Adrenal gland (tissue), 9 donors: ENCODE measurements at regions not wholly inside any gene's neighbourhood (a gene's known extent, or its start where the extent isn't known, plus 50 kb on each side); places are given as distances from the start of the nearest gene placed in this dataset.

ENCODE experiments used
- DNase-seq, 7 donors: peaks; one replicate each; pipeline ENCODE4 v3.0.0-alpha.2; 2019 to 2020
- H3K27ac ChIP-seq, 5 donors: fragments of 200-600 bp; sonication (generic) in 4 of 5; 1 replicate in 3 of 5; 2 replicates in 2 of 5; pipeline versions ENCODE4 v1.5.1 to v1.8.0; 2016 to 2020; ENCODE audit warnings: mild to moderate bottlenecking in 1 of 5
- H3K27me3 ChIP-seq: fragments of 200-600 bp; 2 replicates; pipeline ENCODE4 v1.8.0; 2021
- H3K36me3 ChIP-seq, 2 donors: fragments of 200-600 bp; replicated peaks in 1 of 2; 1 replicate in 1 of 2; 2 replicates in 1 of 2; pipeline versions ENCODE4 v1.5.1 to v1.8.0; 2018 to 2022
- H3K4me1 ChIP-seq, 2 donors: fragments of 200-600 bp; replicated peaks in 1 of 2; 1 replicate in 1 of 2; 2 replicates in 1 of 2; pipeline versions ENCODE4 v1.5.1 to v1.8.0; 2018 to 2021
- H3K4me3 ChIP-seq, 4 donors: fragments of 200-600 bp; sonication (generic) in 3 of 4; one replicate each; pipeline ENCODE4 v1.5.1; 2016 to 2018
- H3K9me3 ChIP-seq, 3 donors: fragments of 200-600 bp; sonication (generic) in 1 of 3; replicated peaks in 1 of 3; 1 replicate in 2 of 3; 2 replicates in 1 of 3; pipeline versions ENCODE4 v1.5.1 to v1.8.0; 2016 to 2021
- POLR2A ChIP-seq, 2 donors: fragments of 450-650 bp; IDR thresholded peaks; one replicate each; pipeline ENCODE4 v1.6.1; 2017; ENCODE audit warnings: antibody characterized with exemption in 2 of 2, mild to moderate bottlenecking in 2 of 2, moderate library complexity in 1 of 2
- WGBS, 4 donors: extraction: QIAGEN DNeasy Blood & Tissue Kit in 2 of 4; methylation state at CpG; one replicate each; pipeline versions ENCODE4 v1.1.5 to v1.1.7; 2013 to 2017; 5-methylcytosine and 5-hydroxymethylcytosine counted together
- intact Hi-C, 2 donors: fragments of 100-400 bp; cut with DNase I; formaldehyde crosslinking; loops; one replicate each; pipeline versions ENCODE4 v1.14.1 to v1.15.0; 2022 to 2023
- TF ChIP-seq, protein P1 (sequence below), 6 experiments: fragments of 450-650 bp in 4 of 6; fragments of 200-600 bp in 2 of 6; sonication (generic) in 1 of 6; IDR thresholded peaks; 1 replicate in 5 of 6; 2 replicates in 1 of 6; pipeline versions ENCODE4 v1.5.1 to v1.8.0; 2016 to 2021; ENCODE audit warnings: antibody characterized with exemption in 6 of 6, mild to moderate bottlenecking in 2 of 6, moderate library complexity in 1 of 6
- donor health status: healthy with polysubstance abuse.
- donor health status: Bipolar disorder and iron deficiency.
- donor health status: DM: yes; HTN: yes; CAD: no.
- donor health status: DM: no; HTN: no; CAD: no.
- donor health status: DM: no; HTN: no; CAD: no.

DNA sequence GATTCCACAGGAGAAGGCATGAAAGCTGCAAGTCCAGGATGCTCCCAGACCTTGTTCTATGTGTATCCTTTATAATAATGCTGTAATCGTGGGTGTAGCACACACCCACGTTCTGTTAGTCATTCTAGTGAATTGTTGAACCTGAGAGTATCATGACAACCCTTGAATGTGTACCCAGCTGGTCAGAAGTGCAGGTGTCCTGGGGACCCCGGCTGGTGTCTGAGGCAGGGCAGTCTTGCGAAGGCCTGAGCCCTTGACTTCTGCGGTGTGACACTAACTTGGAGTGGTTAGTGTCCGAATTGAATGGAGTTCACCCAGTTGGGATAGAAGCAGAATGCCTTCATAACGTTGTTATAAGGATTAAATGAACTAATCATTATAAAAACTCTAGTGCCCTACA is 218.0 kb upstream of the TNRC6C start:
- WGBS, 4 donors, result 85 to 90% (median 87%) methylated on average over 7 of the region's 7 CpGs
- no peak overlapping the region for H3K27ac ChIP-seq
- DNase-seq, result no peak
- intact Hi-C loops, result no loop called here
- H3K4me1 ChIP-seq, result no peaks in the 10 kb centered on the region
- H3K4me3 ChIP-seq, result no peak overlapping the region
- H3K9me3 ChIP-seq, result no peaks in the 10 kb centered on the region
- no peaks in the 10 kb centered on the region for H3K36me3 ChIP-seq
- no peaks in the 10 kb centered on the region for H3K27me3 ChIP-seq
- TF ChIP-seq, protein P1, sequence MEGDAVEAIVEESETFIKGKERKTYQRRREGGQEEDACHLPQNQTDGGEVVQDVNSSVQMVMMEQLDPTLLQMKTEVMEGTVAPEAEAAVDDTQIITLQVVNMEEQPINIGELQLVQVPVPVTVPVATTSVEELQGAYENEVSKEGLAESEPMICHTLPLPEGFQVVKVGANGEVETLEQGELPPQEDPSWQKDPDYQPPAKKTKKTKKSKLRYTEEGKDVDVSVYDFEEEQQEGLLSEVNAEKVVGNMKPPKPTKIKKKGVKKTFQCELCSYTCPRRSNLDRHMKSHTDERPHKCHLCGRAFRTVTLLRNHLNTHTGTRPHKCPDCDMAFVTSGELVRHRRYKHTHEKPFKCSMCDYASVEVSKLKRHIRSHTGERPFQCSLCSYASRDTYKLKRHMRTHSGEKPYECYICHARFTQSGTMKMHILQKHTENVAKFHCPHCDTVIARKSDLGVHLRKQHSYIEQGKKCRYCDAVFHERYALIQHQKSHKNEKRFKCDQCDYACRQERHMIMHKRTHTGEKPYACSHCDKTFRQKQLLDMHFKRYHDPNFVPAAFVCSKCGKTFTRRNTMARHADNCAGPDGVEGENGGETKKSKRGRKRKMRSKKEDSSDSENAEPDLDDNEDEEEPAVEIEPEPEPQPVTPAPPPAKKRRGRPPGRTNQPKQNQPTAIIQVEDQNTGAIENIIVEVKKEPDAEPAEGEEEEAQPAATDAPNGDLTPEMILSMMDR (IDR thresholded peaks at IDR 0.05), result no peak
- no peak for TF ChIP-seq POLR2A (IDR thresholded peaks at IDR 0.05)

DNA sequence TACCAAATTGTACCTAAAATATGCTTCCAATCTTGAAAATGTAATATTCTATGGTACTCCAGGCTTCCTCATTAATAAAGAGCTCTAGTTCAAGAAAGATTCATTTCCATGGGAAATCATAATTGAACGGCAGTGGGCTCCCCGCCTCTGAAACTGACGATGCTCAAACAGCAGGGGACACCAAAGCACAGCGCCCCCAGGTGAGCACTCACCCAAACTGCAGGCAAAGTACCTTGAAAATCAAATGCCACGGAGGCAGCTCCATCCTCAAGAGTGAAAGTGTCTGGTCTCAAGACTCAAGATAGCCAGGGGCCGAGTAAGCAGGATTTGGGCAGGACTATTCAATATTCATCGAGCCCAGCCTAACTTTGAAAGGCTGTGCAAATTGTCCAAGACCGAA is 217.4 kb upstream of the TNRC6C start:
- H3K36me3 ChIP-seq, result no peaks in the 10 kb centered on the region
- no peak overlapping the region for H3K4me3 ChIP-seq
- no peaks in the 10 kb centered on the region for H3K27me3 ChIP-seq
- H3K4me1 ChIP-seq, result no peaks in the 10 kb centered on the region
- no peak overlapping the region for H3K27ac ChIP-seq
- 56 to 69% (median 59%) methylated on average over 8 of the region's 8 CpGs for WGBS, 4 donors
- no peak for TF ChIP-seq POLR2A (IDR thresholded peaks at IDR 0.05)
- TF ChIP-seq, protein P1 (IDR thresholded peaks at IDR 0.05), result peak in 1 of 6 experiments; percentile 26
- peak in 1 of 7 donors; percentile 4 for DNase-seq
- no peaks in the 10 kb centered on the region for H3K9me3 ChIP-seq
- intact Hi-C loops, result no loop called here

DNA sequence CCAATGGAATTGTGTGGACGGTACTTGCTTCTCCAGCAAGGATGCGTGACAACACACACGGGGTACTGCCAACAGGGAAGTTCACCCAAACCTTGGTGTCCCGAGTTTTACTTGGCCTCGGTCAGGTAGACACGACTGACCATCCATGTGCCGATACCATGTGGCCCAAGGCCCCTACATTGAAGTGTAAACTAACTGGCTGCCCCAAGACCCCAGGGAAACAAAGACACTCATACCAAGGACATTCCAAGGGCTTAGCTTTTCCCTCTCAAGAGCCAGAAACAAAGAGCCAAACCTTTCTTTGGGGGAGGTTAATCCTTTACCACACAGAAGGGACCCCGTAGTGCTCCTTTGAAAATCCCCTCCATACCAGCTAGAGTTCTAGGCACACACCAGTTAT is 215.9 kb upstream of the TNRC6C start:
- H3K27me3 ChIP-seq, result no peaks in the 10 kb centered on the region
- WGBS, 4 donors, result 82 to 94% (median 85%) methylated on average over 8 of the region's 8 CpGs
- DNase-seq, result no peak
- no peak for TF ChIP-seq POLR2A (IDR thresholded peaks at IDR 0.05)
- TF ChIP-seq, protein P1 (IDR thresholded peaks at IDR 0.05), result no peak
- no peaks in the 10 kb centered on the region for H3K4me1 ChIP-seq
- no peak overlapping the region for H3K4me3 ChIP-seq
- intact Hi-C loops, result no loop called here
- H3K9me3 ChIP-seq, result no peaks in the 10 kb centered on the region
- no peak overlapping the region for H3K27ac ChIP-seq
- no peaks in the 10 kb centered on the region for H3K36me3 ChIP-seq

DNA sequence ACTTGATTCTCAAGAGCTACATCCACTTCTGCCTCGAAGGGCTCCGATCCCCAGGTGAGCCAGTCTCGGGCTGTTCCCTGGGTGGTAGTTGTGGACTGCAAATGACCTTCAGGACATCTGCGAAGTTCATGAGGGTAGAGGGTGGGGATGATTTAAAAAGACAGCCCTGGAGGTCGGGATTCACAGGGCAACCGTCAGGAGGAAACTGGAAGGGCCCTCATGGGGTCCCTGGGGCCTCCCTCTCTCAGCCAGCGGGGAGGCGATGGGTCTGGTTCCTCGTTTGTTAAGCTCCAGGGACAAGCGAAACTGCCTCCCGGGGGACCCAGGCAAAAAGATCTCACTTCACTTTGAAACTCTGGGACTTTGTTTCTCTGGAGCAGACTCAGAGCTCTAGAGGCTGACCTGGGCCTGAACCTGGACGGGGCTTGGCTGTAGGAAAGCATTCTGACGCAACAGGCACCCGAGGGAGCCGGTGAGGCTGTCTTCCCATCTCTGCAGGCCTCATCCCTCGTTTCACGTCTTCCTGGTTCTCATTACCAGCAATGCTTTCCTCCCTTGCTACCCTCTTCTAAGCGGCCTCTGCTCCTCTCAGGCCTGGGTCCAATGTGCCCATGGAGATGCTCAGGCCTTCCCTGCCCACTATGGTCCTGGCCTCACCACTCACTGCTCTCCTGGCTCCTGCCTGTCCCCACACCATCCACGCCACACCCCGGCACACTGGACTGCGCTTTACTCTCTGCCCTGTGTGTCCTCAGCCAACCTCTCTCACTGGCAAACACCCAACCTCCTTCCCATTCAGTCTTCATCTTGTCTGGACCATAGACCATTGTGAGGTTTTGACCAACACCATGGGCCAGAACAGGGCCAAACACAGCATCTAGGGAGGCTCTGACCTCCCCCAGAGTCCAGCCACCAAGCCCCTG is 214.2 kb upstream of the TNRC6C start:
- peak in 1 of 7 donors; percentile 10 for DNase-seq
- intact Hi-C loops, result no loop called here
- no peak overlapping the region for H3K27ac ChIP-seq
- no peaks in the 10 kb centered on the region for H3K9me3 ChIP-seq
- no peaks in the 10 kb centered on the region for H3K36me3 ChIP-seq
- no peaks in the 10 kb centered on the region for H3K4me1 ChIP-seq
- no peaks in the 10 kb centered on the region for H3K27me3 ChIP-seq
- H3K4me3 ChIP-seq, result no peak overlapping the region
- WGBS, 4 donors, result 84 to 91% (median 85%) methylated on average over 19 to 21 of the region's 21 CpGs
- TF ChIP-seq, protein P1 (IDR thresholded peaks at IDR 0.05), result no peak
- no peak for TF ChIP-seq POLR2A (IDR thresholded peaks at IDR 0.05)
